ENCODE measurements at regions not wholly inside any gene's neighbourhood (a gene's known extent, or its start where the extent isn't known, plus 50 kb on each side); places are given as distances from the start of the nearest gene placed in this dataset.

GRCh38 chr4:56261027-56261426, 126.3 kb downstream of the AASDH start:
- no peak for TF ChIP-seq CTCF (IDR thresholded peaks at IDR 0.05; ENCODE audit: poor library complexity, severe bottlenecking)
- no peak for DNase-seq (ENCODE audit: low spot score)
- no peak overlapping the region for H3K4me3 ChIP-seq (ENCODE audit: severe bottlenecking)
- no peaks in the 10 kb centered on the region for H3K4me1 ChIP-seq (ENCODE audit: insufficient read depth, poor library complexity, severe bottlenecking)
- no peaks in the 10 kb centered on the region for H3K27me3 ChIP-seq (ENCODE audit: insufficient read depth, poor library complexity, severe bottlenecking)
- no peak for ATAC-seq (ENCODE audit: low read depth)
- no peak overlapping the region for H3K27ac ChIP-seq (ENCODE audit: poor library complexity, severe bottlenecking)
- H3K36me3 ChIP-seq (ENCODE audit: low read depth), result no peaks in the 10 kb centered on the region
- no peaks in the 10 kb centered on the region for H3K9me3 ChIP-seq (ENCODE audit: severe bottlenecking)

- no peak for ATAC-seq (ENCODE audit: low read depth)
- no peaks in the 10 kb centered on the region for H3K27me3 ChIP-seq (ENCODE audit: insufficient read depth, poor library complexity, severe bottlenecking)
- no peaks in the 10 kb centered on the region for H3K9me3 ChIP-seq (ENCODE audit: severe bottlenecking)
These were observed 127.0 kb downstream of the AASDH start for GRCh38 chr4:56260320-56260719.

GRCh38 chr4:56259655-56260054, 127.6 kb downstream of the AASDH start:
- ATAC-seq (ENCODE audit: low read depth), result no peak
- Histone ChIP-seq H3K36me3 (ENCODE audit: low read depth) (no peaks in the 10 kb centered on the region), H3K27ac (ENCODE audit: poor library complexity, severe bottlenecking) (no peak overlapping the region), H3K4me3 (ENCODE audit: severe bottlenecking) (no peak overlapping the region), H3K9me3 (ENCODE audit: severe bottlenecking) (no peaks in the 10 kb centered on the region), H3K27me3 (ENCODE audit: insufficient read depth, poor library complexity, severe bottlenecking) (no peaks in the 10 kb centered on the region), H3K4me1 (ENCODE audit: insufficient read depth, poor library complexity, severe bottlenecking) (no peaks in the 10 kb centered on the region)
- no peak for DNase-seq (ENCODE audit: low spot score)
- no peak for TF ChIP-seq CTCF (IDR thresholded peaks at IDR 0.05; ENCODE audit: poor library complexity, severe bottlenecking)

More at GRCh38 chr4:56260320-56260719, 127.0 kb downstream of the AASDH start:
- TF ChIP-seq CTCF (IDR thresholded peaks at IDR 0.05; ENCODE audit: poor library complexity, severe bottlenecking), result no peak
- Histone ChIP-seq H3K4me1 (ENCODE audit: insufficient read depth, poor library complexity, severe bottlenecking) (no peaks in the 10 kb centered on the region), H3K36me3 (ENCODE audit: low read depth) (no peaks in the 10 kb centered on the region), H3K27ac (ENCODE audit: poor library complexity, severe bottlenecking) (no peak overlapping the region), H3K4me3 (ENCODE audit: severe bottlenecking) (no peak overlapping the region)
- no peak for DNase-seq (ENCODE audit: low spot score)

GRCh38 chr4:56255820-56256219, 131.5 kb downstream of the AASDH start:
- Histone ChIP-seq H3K9me3 (ENCODE audit: severe bottlenecking) (no peaks in the 10 kb centered on the region), H3K27me3 (ENCODE audit: insufficient read depth, poor library complexity, severe bottlenecking) (peaks cover 5% of the 10 kb centered on the region), H3K27ac (ENCODE audit: poor library complexity, severe bottlenecking) (no peak overlapping the region), H3K36me3 (ENCODE audit: low read depth) (no peaks in the 10 kb centered on the region), H3K4me1 (ENCODE audit: insufficient read depth, poor library complexity, severe bottlenecking) (no peaks in the 10 kb centered on the region), H3K4me3 (ENCODE audit: severe bottlenecking) (no peak overlapping the region)
- ATAC-seq (ENCODE audit: low read depth) (no peak), DNase-seq (ENCODE audit: low spot score) (no peak)
- TF ChIP-seq CTCF (IDR thresholded peaks at IDR 0.05; ENCODE audit: poor library complexity, severe bottlenecking), result no peak

GRCh38 chr4:56253666-56254305, 133.5 kb downstream of the AASDH start:
- H3K27me3 ChIP-seq (ENCODE audit: insufficient read depth, poor library complexity, severe bottlenecking), result peaks cover 5% of the 10 kb centered on the region
- no peak overlapping the region for H3K27ac ChIP-seq (ENCODE audit: poor library complexity, severe bottlenecking)
- no peak for DNase-seq (ENCODE audit: low spot score)
- no peaks in the 10 kb centered on the region for H3K9me3 ChIP-seq (ENCODE audit: severe bottlenecking)
- TF ChIP-seq CTCF (IDR thresholded peaks at IDR 0.05; ENCODE audit: poor library complexity, severe bottlenecking), result no peak
- no peaks in the 10 kb centered on the region for H3K4me1 ChIP-seq (ENCODE audit: insufficient read depth, poor library complexity, severe bottlenecking)
- no peak overlapping the region for H3K4me3 ChIP-seq (ENCODE audit: severe bottlenecking)
- no peak for ATAC-seq (ENCODE audit: low read depth)
- H3K36me3 ChIP-seq (ENCODE audit: low read depth), result no peaks in the 10 kb centered on the region
